H9 (cell line): ENCODE measurements at regions not wholly inside any gene's neighbourhood (a gene's known extent, or its start where the extent isn't known, plus 50 kb on each side); places are given as distances from the start of the nearest gene placed in this dataset.

Experiments used
- DNase-seq: peaks from one replicate; pipeline ENCODE4 v3.0.0-alpha.2; 2017
- H2AFZ ChIP-seq: one replicate; pipeline ENCODE4 v1.6.1; 2013; ENCODE audit warnings: mild to moderate bottlenecking, low read length, control low read depth, moderate library complexity
- H2AK5ac ChIP-seq: 2 replicates; pipeline ENCODE4 v1.6.1; 2013; ENCODE audit warnings: low read length, control low read depth, mixed read lengths; ENCODE audit not compliant: insufficient read length
- H2BK120ac ChIP-seq: one replicate; pipeline ENCODE4 v1.6.1; 2013; ENCODE audit warnings: low read depth, mild to moderate bottlenecking, low read length, control low read depth, inconsistent platforms; ENCODE audit not compliant: poor library complexity, severe bottlenecking
- H2BK12ac ChIP-seq: 2 replicates; pipeline ENCODE4 v1.6.1; 2013; ENCODE audit warnings: low read length, control low read depth, mixed read lengths, low read depth; ENCODE audit not compliant: insufficient read length
- H2BK15ac ChIP-seq: 2 replicates; pipeline ENCODE4 v1.6.1; 2013; ENCODE audit warnings: low read depth, low read length, control low read depth
- H2BK20ac ChIP-seq: one replicate; pipeline ENCODE4 v1.6.1; 2013; ENCODE audit warnings: low read depth, mild to moderate bottlenecking, low read length, control low read depth, inconsistent platforms; ENCODE audit not compliant: poor library complexity, severe bottlenecking
- H2BK5ac ChIP-seq: 2 replicates; pipeline ENCODE4 v1.6.1; 2013; ENCODE audit warnings: low read length, control low read depth, mixed read lengths; ENCODE audit not compliant: insufficient read length
- H3K14ac ChIP-seq: 2 replicates; pipeline ENCODE4 v1.6.1; 2013; ENCODE audit warnings: low read length, control low read depth; ENCODE audit not compliant: insufficient read depth
- H3K18ac ChIP-seq: 2 replicates; pipeline ENCODE4 v1.6.1; 2013; ENCODE audit warnings: low read depth, mild to moderate bottlenecking, mixed read lengths, low read length, control low read depth; ENCODE audit not compliant: insufficient read length
- H3K23ac ChIP-seq: 2 replicates; pipeline ENCODE4 v1.6.1; 2013; ENCODE audit warnings: low read length, control low read depth, mixed read lengths, low read depth; ENCODE audit not compliant: insufficient read length
- H3K23me2 ChIP-seq: 2 replicates; pipeline ENCODE4 v1.6.1; 2013; ENCODE audit warnings: low read depth, mild to moderate bottlenecking, mixed read lengths, low read length, control low read depth; ENCODE audit not compliant: insufficient read length, poor library complexity, severe bottlenecking
- H3K27ac ChIP-seq: 2 replicates; pipeline ENCODE4 v1.5.1; 2013; ENCODE audit warnings: low read length, control low read depth, mixed read lengths, low read depth; ENCODE audit not compliant: insufficient read length
- H3K27me3 ChIP-seq: 2 replicates; pipeline ENCODE4 v1.6.1; 2013; ENCODE audit warnings: low read length, control low read depth, inconsistent platforms; ENCODE audit not compliant: insufficient read depth
- H3K4ac ChIP-seq: 2 replicates; pipeline ENCODE4 v1.6.1; 2013; ENCODE audit warnings: low read depth, mild to moderate bottlenecking, control low read depth, inconsistent platforms, low read length, moderate library complexity
- H3K4me1 ChIP-seq: 2 replicates; pipeline ENCODE4 v1.6.1; 2013; ENCODE audit warnings: low read length, control low read depth, inconsistent platforms; ENCODE audit not compliant: insufficient read depth
- H3K4me2 ChIP-seq: 2 replicates; pipeline ENCODE4 v1.6.1; 2013; ENCODE audit warnings: low read length, control low read depth, mixed read lengths; ENCODE audit not compliant: insufficient read length, insufficient read depth
- H3K56ac ChIP-seq: 2 replicates; pipeline ENCODE4 v1.6.1; 2013; ENCODE audit warnings: low read depth, mild to moderate bottlenecking, mixed read lengths, low read length, control low read depth; ENCODE audit not compliant: insufficient read length
- H3K79me1 ChIP-seq: 2 replicates; pipeline ENCODE4 v1.6.1; 2013; ENCODE audit warnings: low read depth, mild to moderate bottlenecking, moderate library complexity, low read length, control low read depth, inconsistent platforms; ENCODE audit not compliant: insufficient read depth, poor library complexity, severe bottlenecking
- H3K79me2 ChIP-seq: 2 replicates; pipeline ENCODE4 v1.6.1; 2013; ENCODE audit warnings: low read length, control low read depth, inconsistent platforms; ENCODE audit not compliant: insufficient read depth
- H3K9ac ChIP-seq: 2 replicates; pipeline ENCODE4 v1.6.1; 2013; ENCODE audit warnings: low read length, control low read depth, mixed read lengths; ENCODE audit not compliant: insufficient read length; ENCODE audit errors: extremely low read depth
- H3K9me3 ChIP-seq: one replicate; pipeline ENCODE4 v1.6.1; 2013; ENCODE audit warnings: low read depth, low read length, inconsistent platforms; ENCODE audit not compliant: control insufficient read depth
- H3T11ph ChIP-seq: one replicate; pipeline ENCODE4 v1.6.1; 2013; ENCODE audit warnings: mild to moderate bottlenecking, low read length, control low read depth, inconsistent platforms
- H4K20me1 ChIP-seq: one replicate; pipeline ENCODE4 v1.6.1; 2013; ENCODE audit not compliant: control insufficient read depth, insufficient read length, insufficient read depth
- H4K5ac ChIP-seq: 2 replicates; pipeline ENCODE4 v1.6.1; 2013; ENCODE audit warnings: low read depth, mild to moderate bottlenecking, mixed read lengths, low read length, control low read depth; ENCODE audit not compliant: insufficient read length
- H4K8ac ChIP-seq: replicated peaks from 2 replicates; pipeline ENCODE4 v1.6.1; 2013; ENCODE audit warnings: low read length, control low read depth, mixed read lengths, low read depth; ENCODE audit not compliant: insufficient read length
- H4K91ac ChIP-seq: 2 replicates; pipeline ENCODE4 v1.6.1; 2013; ENCODE audit warnings: low read depth, mild to moderate bottlenecking, moderate library complexity, mixed read lengths, low read length, control low read depth; ENCODE audit not compliant: insufficient read length
- H3K27ac Mint-ChIP-seq, 3 experiments: 2 replicates in 2 of 3; 3 replicates in 1 of 3; pipeline ENCODE4 v1.8.0; 2020 to 2021; ENCODE audit warnings: mixed read lengths in 3 of 3, mild to moderate bottlenecking in 1 of 3, moderate library complexity in 1 of 3
- H3K27me3 Mint-ChIP-seq: 2 replicates; pipeline ENCODE4 v1.8.0; 2021; ENCODE audit warnings: low read depth, mild to moderate bottlenecking, moderate library complexity, mixed read lengths
- H3K36me3 Mint-ChIP-seq, 3 experiments: 2 replicates in 2 of 3; 3 replicates in 1 of 3; pipeline ENCODE4 v1.8.0; 2020 to 2021; ENCODE audit warnings: low read depth in 3 of 3, mixed read lengths in 3 of 3; ENCODE audit not compliant: insufficient read depth in 1 of 3
- H3K4me1 Mint-ChIP-seq, 2 experiments: 2 replicates each; pipeline ENCODE4 v1.8.0; 2020; ENCODE audit warnings: mixed read lengths in 2 of 2
- H3K4me3 Mint-ChIP-seq, 2 experiments: 2 replicates in 1 of 2; 3 replicates in 1 of 2; pipeline ENCODE4 v1.8.0; 2020 to 2021; ENCODE audit warnings: mild to moderate bottlenecking in 2 of 2, mixed read lengths in 2 of 2, moderate library complexity in 1 of 2
- H3K9me3 Mint-ChIP-seq, 2 experiments: 2 replicates in 1 of 2; 3 replicates in 1 of 2; pipeline ENCODE4 v1.8.0; 2020; ENCODE audit warnings: mild to moderate bottlenecking in 2 of 2, mixed read lengths in 2 of 2, moderate library complexity in 1 of 2
- CTCF ChIP-seq: fragments of 200-600 bp; sonication (generic); conservative IDR thresholded peaks from 3 replicates; pipeline ENCODE4 v1.8.0; 2021; ENCODE audit warnings: antibody characterized with exemption, mild to moderate bottlenecking
- WGBS: extraction: QIAGEN DNeasy Blood & Tissue Kit; methylation state at CpG from one replicate; pipeline ENCODE4 v1.1.7; 2013; ENCODE audit warnings: missing lambda C conversion rate, low lambda C conversion rate, mixed read lengths; ENCODE audit not compliant: insufficient read length; ENCODE audit errors: extremely low coverage; 5-methylcytosine and 5-hydroxymethylcytosine counted together

GRCh38 chr7:25922296-25922695 is 229.7 kb upstream of the NFE2L3 start:
- Histone ChIP-seq H3K14ac (no peak overlapping the region), H3K9me3 (no peaks in the 10 kb centered on the region)
- peaks cover 7 to 8% of the 10 kb centered on the region in 2 experiments for H3K4me1 Mint-ChIP-seq

More at GRCh38 chr7:25922296-25922695, 229.7 kb upstream of the NFE2L3 start:
- Histone ChIP-seq H4K5ac (no peak overlapping the region), H3T11ph (no peak overlapping the region), H4K8ac (no peak overlapping the region), H3K4ac (no peak overlapping the region), H3K56ac (no peak overlapping the region), H2AFZ (no peak overlapping the region), H4K20me1 (no peaks in the 10 kb centered on the region), H3K23ac (no peak overlapping the region), H3K4me2 (no peak overlapping the region), H3K27ac (no peak overlapping the region), H2BK20ac (no peak overlapping the region), H4K91ac (no peak overlapping the region), H2BK5ac (no peak overlapping the region), H3K9ac (no peak overlapping the region), H2BK15ac (no peak overlapping the region), H3K18ac (no peak overlapping the region), H3K23me2 (no peaks in the 10 kb centered on the region), H2AK5ac (no peak overlapping the region), H3K27me3 (no peaks in the 10 kb centered on the region), H2BK120ac (no peak overlapping the region), H3K79me2 (no peaks in the 10 kb centered on the region), H3K4me1 (no peaks in the 10 kb centered on the region; the same call in 1 of the 2 replicates), H2BK12ac (no peak overlapping the region), H3K79me1 (no peaks in the 10 kb centered on the region)
- DNase-seq = no peak
- H3K36me3 Mint-ChIP-seq = peaks cover 0 to 6% (median 1%) of the 10 kb centered on the region in 3 experiments; a peak in 2 of 7 replicates
- H3K27ac Mint-ChIP-seq = no peak overlapping the region
- H3K9me3 Mint-ChIP-seq = peaks cover 10 to 12% of the 10 kb centered on the region in 2 experiments; a peak in 4 of 5 replicates
- H3K27me3 Mint-ChIP-seq = peaks cover 1% of the 10 kb centered on the region; the same call in 1 of the 2 replicates
- no peak for TF ChIP-seq CTCF
- WGBS = no CpG with 5 or more reads among the region's 3 CpGs
- no peak overlapping the region for H3K4me3 Mint-ChIP-seq
